Astrocyte of the spinal cord (primary cell): ENCODE measurements at regions not wholly inside any gene's neighbourhood (a gene's known extent, or its start where the extent isn't known, plus 50 kb on each side); places are given as distances from the start of the nearest gene placed in this dataset.
"Not testable (repeated sequence)": the region's sequence is repeated elsewhere in the genome, so short reads cannot be mapped to it uniquely, and the experiment has no call there.

Source experiments
- DNase-seq: peaks from one replicate; pipeline ENCODE4 v3.0.0; 2011; ENCODE audit warnings: low read depth, low spot score
- H3K4me3 ChIP-seq: 2 replicates; pipeline ENCODE4 v1.5.1; 2011; ENCODE audit warnings: low read depth, mild to moderate bottlenecking, low read length, moderate library complexity
- CTCF ChIP-seq: IDR thresholded peaks from 2 replicates; pipeline ENCODE4 v1.5.1; 2012; ENCODE audit warnings: low read depth, mild to moderate bottlenecking, low read length, inconsistent platforms
- in situ Hi-C: cut with HindIII; loops from 2 replicates; pipeline ENCODE4 v1.10.0; 2017; ENCODE audit warnings: low sequenced_read_pairs

- no peak for TF ChIP-seq CTCF
- in situ Hi-C loops, result no loop called here
- DNase-seq, result no peak
- H3K4me3 ChIP-seq, result no peak overlapping the region
Measured at GRCh38 chr2:175282886-175283285, 101.4 kb upstream of the ATP5MC3 start.

GRCh38 chr2:175282300-175282699, 100.8 kb upstream of the ATP5MC3 start:
- DNase-seq, result peak; percentile 47
- peak; percentile 34 for TF ChIP-seq CTCF
- in situ Hi-C loops, result no loop called here

GRCh38 chr2:175277772-175278171, 96.3 kb upstream of the ATP5MC3 start:
- H3K4me3 ChIP-seq, result no peak overlapping the region
- DNase-seq, result no peak
- TF ChIP-seq CTCF, result no peak
- in situ Hi-C loops, result no loop called here

More at GRCh38 chr2:175282300-175282699, 100.8 kb upstream of the ATP5MC3 start:
- H3K4me3 ChIP-seq, result no peak overlapping the region

GRCh38 chr2:175275539-175275938, 94.0 kb upstream of the ATP5MC3 start:
- H3K4me3 ChIP-seq, result no peak overlapping the region
- in situ Hi-C loops, result no loop called here
- no peak for DNase-seq
- TF ChIP-seq CTCF, result no peak

- in situ Hi-C loops, result no loop called here
- no peak overlapping the region for H3K4me3 ChIP-seq
- TF ChIP-seq CTCF, result no peak
- no peak for DNase-seq
Measured at GRCh38 chr2:175259164-175259563, 77.7 kb upstream of the ATP5MC3 start.

GRCh38 chr2:175256806-175257585, 75.5 kb upstream of the ATP5MC3 start:
- no peak for TF ChIP-seq CTCF
- in situ Hi-C loops, result no loop called here
- no peak overlapping the region for H3K4me3 ChIP-seq
- no peak for DNase-seq

- DNase-seq, in situ Hi-C loops, H3K4me3 ChIP-seq: not testable (repeated sequence)
Measured at GRCh38 chr2:175256391-175256790, 74.9 kb upstream of the ATP5MC3 start.
